Nephron (organoid): ENCODE measurements at regions not wholly inside any gene's neighbourhood (a gene's known extent, or its start where the extent isn't known, plus 50 kb on each side); places are given as distances from the start of the nearest gene placed in this dataset.

Experiments used
- H3K27ac Mint-ChIP-seq, 3 experiments: 2 replicates each; pipeline ENCODE4 v1.8.0; 2020; ENCODE audit warnings: mixed read lengths in 3 of 3, mild to moderate bottlenecking in 2 of 3, moderate library complexity in 1 of 3
- H3K27me3 Mint-ChIP-seq: 2 replicates; pipeline ENCODE4 v1.8.0; 2021; ENCODE audit warnings: low read depth, mild to moderate bottlenecking, moderate library complexity, mixed read lengths
- H3K36me3 Mint-ChIP-seq: 2 replicates; pipeline ENCODE4 v1.8.0; 2020; ENCODE audit warnings: low read depth, mixed read lengths
- H3K4me1 Mint-ChIP-seq: 2 replicates; pipeline ENCODE4 v1.8.0; 2020; ENCODE audit warnings: mixed read lengths
- H3K4me3 Mint-ChIP-seq, 3 experiments: 2 replicates each; pipeline ENCODE4 v1.8.0; 2020; ENCODE audit warnings: mild to moderate bottlenecking in 3 of 3, mixed read lengths in 3 of 3, moderate library complexity in 2 of 3
- H3K9me3 Mint-ChIP-seq: 2 replicates; pipeline ENCODE4 v1.8.0; 2020; ENCODE audit warnings: mixed read lengths
- TF ChIP-seq, protein P1 (sequence below), 3 experiments: fragments of 200-600 bp; sonication (generic); IDR thresholded peaks; one replicate each; pipeline ENCODE4 v1.5.0; 2021; ENCODE audit warnings: antibody characterized with exemption in 3 of 3; ENCODE audit not compliant: unreplicated experiment in 3 of 3

GRCh38 chr6:166764473-166765233 lies 137.6 kb upstream of the RPS6KA2 start:
- no peak overlapping the region for H3K27ac Mint-ChIP-seq
- no peaks in the 10 kb centered on the region for H3K36me3 Mint-ChIP-seq
- H3K4me3 Mint-ChIP-seq: no peak overlapping the region
- TF ChIP-seq, protein P1, sequence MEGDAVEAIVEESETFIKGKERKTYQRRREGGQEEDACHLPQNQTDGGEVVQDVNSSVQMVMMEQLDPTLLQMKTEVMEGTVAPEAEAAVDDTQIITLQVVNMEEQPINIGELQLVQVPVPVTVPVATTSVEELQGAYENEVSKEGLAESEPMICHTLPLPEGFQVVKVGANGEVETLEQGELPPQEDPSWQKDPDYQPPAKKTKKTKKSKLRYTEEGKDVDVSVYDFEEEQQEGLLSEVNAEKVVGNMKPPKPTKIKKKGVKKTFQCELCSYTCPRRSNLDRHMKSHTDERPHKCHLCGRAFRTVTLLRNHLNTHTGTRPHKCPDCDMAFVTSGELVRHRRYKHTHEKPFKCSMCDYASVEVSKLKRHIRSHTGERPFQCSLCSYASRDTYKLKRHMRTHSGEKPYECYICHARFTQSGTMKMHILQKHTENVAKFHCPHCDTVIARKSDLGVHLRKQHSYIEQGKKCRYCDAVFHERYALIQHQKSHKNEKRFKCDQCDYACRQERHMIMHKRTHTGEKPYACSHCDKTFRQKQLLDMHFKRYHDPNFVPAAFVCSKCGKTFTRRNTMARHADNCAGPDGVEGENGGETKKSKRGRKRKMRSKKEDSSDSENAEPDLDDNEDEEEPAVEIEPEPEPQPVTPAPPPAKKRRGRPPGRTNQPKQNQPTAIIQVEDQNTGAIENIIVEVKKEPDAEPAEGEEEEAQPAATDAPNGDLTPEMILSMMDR (IDR thresholded peaks at IDR 0.05; ENCODE audit: unreplicated experiment in 3 of 3): no peak
- H3K4me1 Mint-ChIP-seq: no peaks in the 10 kb centered on the region
- no peaks in the 10 kb centered on the region for H3K9me3 Mint-ChIP-seq
- peaks cover 34% of the 10 kb centered on the region for H3K27me3 Mint-ChIP-seq

- Mint-ChIP-seq H3K4me3 (no peak overlapping the region), H3K27me3 (peaks cover 42% of the 10 kb centered on the region), H3K36me3 (no peaks in the 10 kb centered on the region), H3K4me1 (no peaks in the 10 kb centered on the region), H3K27ac (no peak overlapping the region), H3K9me3 (no peaks in the 10 kb centered on the region)
- TF ChIP-seq, protein P1 (IDR thresholded peaks at IDR 0.05; ENCODE audit: unreplicated experiment in 3 of 3): no peak
These were observed 136.8 kb upstream of the RPS6KA2 start for GRCh38 chr6:166763606-166764472.

GRCh38 chr6:166761801-166762200 lies 134.8 kb upstream of the RPS6KA2 start:
- Mint-ChIP-seq H3K4me1 (peaks cover 16% of the 10 kb centered on the region), H3K27me3 (peaks cover 60% of the 10 kb centered on the region), H3K9me3 (no peaks in the 10 kb centered on the region), H3K36me3 (no peaks in the 10 kb centered on the region), H3K4me3 (no peak overlapping the region), H3K27ac (no peak overlapping the region)
- TF ChIP-seq, protein P1 (IDR thresholded peaks at IDR 0.05; ENCODE audit: unreplicated experiment in 3 of 3): no peak

DNA sequence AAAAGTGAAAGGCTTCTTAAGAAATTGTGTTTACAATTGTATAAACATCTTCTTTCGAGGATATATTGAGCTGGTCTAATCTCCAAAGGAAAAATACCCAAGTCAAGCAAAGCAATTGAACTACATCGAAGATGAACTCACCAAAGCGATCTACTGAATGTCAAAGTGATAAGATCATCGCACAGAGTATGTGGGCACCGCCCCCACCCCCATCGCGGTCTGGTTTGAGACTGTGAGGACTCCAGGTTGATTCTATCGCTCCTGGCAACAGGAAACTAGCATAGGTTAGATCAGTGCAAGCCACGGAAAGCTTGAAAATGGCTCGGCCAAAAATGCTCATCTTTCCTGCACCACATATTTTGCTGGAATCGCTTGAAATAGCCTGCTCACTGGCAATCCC lies 133.2 kb upstream of the RPS6KA2 start:
- H3K27me3 Mint-ChIP-seq: peaks cover 60% of the 10 kb centered on the region
- TF ChIP-seq, protein P1 (IDR thresholded peaks at IDR 0.05; ENCODE audit: unreplicated experiment in 3 of 3): no peak
- H3K9me3 Mint-ChIP-seq: no peaks in the 10 kb centered on the region
- no peak overlapping the region for H3K4me3 Mint-ChIP-seq
- H3K27ac Mint-ChIP-seq: no peak overlapping the region
- peaks cover 16% of the 10 kb centered on the region for H3K4me1 Mint-ChIP-seq
- H3K36me3 Mint-ChIP-seq: no peaks in the 10 kb centered on the region

- H3K4me3 Mint-ChIP-seq: peak overlapping the region in 2 of 3 experiments; percentile 36 to 60
- no peak overlapping the region for H3K27ac Mint-ChIP-seq
- TF ChIP-seq, protein P1 (IDR thresholded peaks at IDR 0.05; ENCODE audit: unreplicated experiment in 3 of 3): no peak
- no peaks in the 10 kb centered on the region for H3K36me3 Mint-ChIP-seq
- peaks cover 66% of the 10 kb centered on the region for H3K27me3 Mint-ChIP-seq
- H3K4me1 Mint-ChIP-seq: peaks cover 16% of the 10 kb centered on the region
- no peaks in the 10 kb centered on the region for H3K9me3 Mint-ChIP-seq
These were observed 131.2 kb upstream of the RPS6KA2 start for GRCh38 chr6:166758136-166758704.
